GM12874 (cell line): ENCODE measurements at regions not wholly inside any gene's neighbourhood (a gene's known extent, or its start where the extent isn't known, plus 50 kb on each side); places are given as distances from the start of the nearest gene placed in this dataset.

ENCODE experiments used
- TF ChIP-seq, protein P1 (sequence below): IDR thresholded peaks from 2 replicates; pipeline ENCODE4 v1.5.1; 2011; ENCODE audit warnings: low read depth, mild to moderate bottlenecking, control low read depth, low read length, moderate library complexity; ENCODE audit not compliant: insufficient read depth

DNA sequence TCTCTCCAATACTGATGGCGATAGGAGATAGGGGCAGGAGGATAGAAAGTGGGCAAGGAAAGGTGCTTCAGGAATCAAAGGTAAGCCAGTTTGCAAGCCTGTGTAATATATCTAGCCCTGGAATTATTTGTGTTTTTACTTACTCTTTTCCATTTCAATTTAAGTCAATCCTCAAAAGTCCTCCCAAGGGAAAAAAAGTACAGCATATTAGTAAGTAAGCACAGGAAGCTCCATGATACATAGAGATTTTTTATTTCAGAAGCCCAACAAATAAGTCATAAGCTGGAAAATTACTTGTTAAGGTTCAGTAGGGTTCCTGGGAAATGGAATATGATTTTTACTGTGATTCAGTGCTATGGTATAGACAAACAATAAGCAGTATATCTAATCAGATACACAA is 337.7 kb upstream of the DUSP10 start:
- TF ChIP-seq, protein P1, sequence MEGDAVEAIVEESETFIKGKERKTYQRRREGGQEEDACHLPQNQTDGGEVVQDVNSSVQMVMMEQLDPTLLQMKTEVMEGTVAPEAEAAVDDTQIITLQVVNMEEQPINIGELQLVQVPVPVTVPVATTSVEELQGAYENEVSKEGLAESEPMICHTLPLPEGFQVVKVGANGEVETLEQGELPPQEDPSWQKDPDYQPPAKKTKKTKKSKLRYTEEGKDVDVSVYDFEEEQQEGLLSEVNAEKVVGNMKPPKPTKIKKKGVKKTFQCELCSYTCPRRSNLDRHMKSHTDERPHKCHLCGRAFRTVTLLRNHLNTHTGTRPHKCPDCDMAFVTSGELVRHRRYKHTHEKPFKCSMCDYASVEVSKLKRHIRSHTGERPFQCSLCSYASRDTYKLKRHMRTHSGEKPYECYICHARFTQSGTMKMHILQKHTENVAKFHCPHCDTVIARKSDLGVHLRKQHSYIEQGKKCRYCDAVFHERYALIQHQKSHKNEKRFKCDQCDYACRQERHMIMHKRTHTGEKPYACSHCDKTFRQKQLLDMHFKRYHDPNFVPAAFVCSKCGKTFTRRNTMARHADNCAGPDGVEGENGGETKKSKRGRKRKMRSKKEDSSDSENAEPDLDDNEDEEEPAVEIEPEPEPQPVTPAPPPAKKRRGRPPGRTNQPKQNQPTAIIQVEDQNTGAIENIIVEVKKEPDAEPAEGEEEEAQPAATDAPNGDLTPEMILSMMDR = no peak

DNA sequence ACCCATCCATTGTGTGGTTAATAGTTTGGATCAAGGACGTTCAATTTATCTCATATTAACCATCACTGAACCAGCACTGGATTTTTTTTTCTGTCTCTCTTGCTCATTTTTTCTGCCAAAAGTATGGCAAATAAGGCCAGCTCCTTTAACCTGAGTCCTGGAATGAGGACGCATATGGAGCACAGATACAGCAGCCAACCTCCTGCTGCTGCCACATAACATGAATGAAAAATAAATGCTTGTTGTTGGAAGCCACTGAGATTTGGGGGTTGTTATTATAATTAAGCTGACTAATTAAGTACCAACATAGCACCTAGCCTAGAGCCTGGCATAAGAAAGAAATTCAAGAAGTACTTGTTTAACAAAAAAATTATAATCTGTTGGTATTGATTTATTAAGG is 335.3 kb upstream of the DUSP10 start:
- TF ChIP-seq, protein P1 = no peak

DNA sequence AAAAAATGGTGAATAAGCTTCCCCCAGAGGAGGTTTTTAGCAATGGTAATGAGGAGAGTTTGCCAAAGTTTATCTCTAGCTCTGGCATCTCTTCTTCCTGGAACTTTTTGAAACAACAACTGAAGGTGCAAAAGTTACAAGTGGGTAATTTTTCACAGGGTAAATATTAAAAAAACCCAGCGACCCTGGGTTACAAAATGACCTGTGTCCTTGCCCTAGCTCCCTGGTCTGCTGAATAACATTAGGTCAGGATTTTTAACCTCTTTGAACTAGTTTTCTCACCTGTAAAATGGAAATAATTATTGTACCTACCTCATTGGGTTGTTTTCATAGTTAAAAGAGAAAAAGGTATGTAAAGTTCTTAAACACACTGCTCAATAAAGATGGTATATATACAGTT is 332.4 kb upstream of the DUSP10 start:
- TF ChIP-seq, protein P1 = no peak

DNA sequence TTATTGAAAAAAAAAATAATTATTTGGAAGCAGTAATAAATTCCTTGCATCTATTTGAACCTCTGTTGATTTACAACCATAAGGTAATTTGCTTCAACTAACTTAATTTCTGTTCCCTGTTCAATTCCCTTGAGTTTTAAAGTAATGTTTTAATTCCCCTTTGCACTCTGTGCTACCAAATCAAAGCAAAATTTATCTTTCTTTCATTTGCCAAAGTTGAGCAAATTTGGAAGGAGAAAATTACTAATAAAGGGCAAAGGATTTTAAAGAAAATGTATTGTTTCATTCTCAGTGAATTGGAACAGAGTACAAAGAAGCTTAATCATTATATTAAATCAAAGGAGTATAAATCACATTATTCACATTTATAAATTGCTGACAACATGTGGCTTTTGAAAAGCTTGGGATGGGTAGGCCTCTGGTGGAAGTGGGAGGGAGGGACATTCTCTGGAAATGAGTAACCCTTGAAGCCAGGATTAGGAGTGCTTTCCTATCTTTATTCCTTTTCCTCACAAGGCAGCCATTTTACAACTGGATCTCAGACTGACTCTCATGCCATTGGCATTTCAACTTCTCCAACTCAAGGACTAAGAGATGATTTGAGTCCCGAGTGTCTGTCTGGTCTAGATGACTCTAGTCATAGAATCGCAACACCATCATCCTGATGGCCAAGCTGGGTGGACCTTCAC is 331.6 kb upstream of the DUSP10 start:
- TF ChIP-seq, protein P1 = no peak

DNA sequence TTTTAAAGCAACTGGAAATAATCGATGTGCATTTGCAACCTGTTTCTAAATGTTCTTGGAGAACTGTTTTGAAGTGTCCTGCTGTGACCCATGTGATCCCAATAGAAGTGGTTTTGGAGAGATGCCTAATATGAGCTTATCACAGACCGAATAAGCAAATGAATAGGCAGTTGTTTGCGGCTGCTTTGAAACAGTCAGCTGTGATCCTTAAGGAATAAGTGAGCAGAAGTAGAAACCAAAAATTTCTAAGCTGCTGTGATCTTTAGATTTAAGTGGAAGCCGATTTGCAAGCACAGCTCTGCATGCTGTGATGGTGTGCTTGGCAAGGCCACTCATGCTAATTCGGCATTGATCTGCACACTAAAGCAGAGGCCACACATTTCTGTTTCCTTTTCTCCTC is 329.5 kb upstream of the DUSP10 start:
- TF ChIP-seq, protein P1 = no peak

DNA sequence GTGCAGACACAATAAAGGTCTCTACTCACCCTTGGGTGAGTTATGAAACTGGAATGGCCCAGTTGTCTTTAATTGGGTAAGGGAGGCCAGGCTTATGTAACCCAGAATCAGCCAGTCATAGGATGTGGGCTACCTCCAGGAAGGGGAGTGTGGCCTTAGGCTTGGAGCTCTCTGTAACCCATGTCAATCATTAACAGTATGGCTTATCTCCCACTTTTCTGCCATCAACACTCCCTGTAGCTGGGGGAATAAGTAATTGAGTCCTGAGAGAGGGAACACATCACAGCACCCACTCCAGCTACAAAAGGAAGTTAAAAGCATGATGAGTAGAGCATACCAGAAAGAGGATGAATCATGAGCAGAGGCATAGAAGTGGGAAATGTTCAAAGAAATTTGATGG is 327.0 kb upstream of the DUSP10 start:
- TF ChIP-seq, protein P1 = no peak

DNA sequence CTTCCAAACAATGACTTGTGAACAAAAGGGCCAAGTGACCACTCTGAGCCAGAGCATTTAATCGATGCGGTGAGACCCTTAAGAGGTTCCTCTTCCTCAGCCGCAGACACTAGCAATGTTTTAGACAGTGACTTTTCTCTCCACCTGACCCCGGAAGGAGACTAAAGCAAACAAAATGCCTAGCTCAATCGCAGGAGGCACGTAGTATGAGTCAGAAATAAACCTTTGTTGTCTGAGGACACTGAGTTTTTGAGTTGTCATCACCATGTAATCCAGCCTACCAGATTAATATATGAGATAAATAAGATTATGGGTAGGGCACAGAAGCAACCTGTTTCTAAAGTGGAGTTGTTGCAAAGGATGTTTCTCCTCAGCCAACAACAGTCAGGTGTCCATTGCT is 326.2 kb upstream of the DUSP10 start:
- TF ChIP-seq, protein P1 = no peak
